H1 (cell line): ENCODE measurements at regions not wholly inside any gene's neighbourhood (a gene's known extent, or its start where the extent isn't known, plus 50 kb on each side); places are given as distances from the start of the nearest gene placed in this dataset.
"Not testable (repeated sequence)": the region's sequence is repeated elsewhere in the genome, so short reads cannot be mapped to it uniquely, and the experiment has no call there.

ENCODE experiments used
- CTCF ChIA-PET: fragments of 300-600 bp; sonication (Branson Sonifier 250); formaldehyde crosslinking; loops from one replicate; lab custom pipeline; 2021; ENCODE audit not compliant: partially characterized antibody; lab: Charles Lee
- POLR2A ChIA-PET: fragments of 300-600 bp; sonication (Branson Sonifier 250); formaldehyde crosslinking; loops from one replicate; lab custom pipeline; 2021; ENCODE audit warnings: inconsistent platforms; ENCODE audit not compliant: partially characterized antibody; lab: Charles Lee
- DNase-seq, 2 experiments: peaks; one replicate each; pipeline versions ENCODE4 v3.0.0 to v3.0.0-alpha.2; 2010 to 2022; ENCODE audit warnings: low spot score in 2 of 2, low read depth in 1 of 2, mixed read lengths in 1 of 2
- FAIRE-seq: peaks from 2 replicates; lab custom pipeline; 2011; peaks lifted over from hg19 to GRCh38; lab: Jason Lieb, UNC
- H2AFZ ChIP-seq: 2 replicates; pipeline ENCODE4 v1.8.1; 2012; ENCODE audit warnings: low read length, inconsistent platforms
- H2AK5ac ChIP-seq: 2 replicates; pipeline ENCODE4 v1.6.1; 2013; ENCODE audit warnings: low read depth, low read length
- H2BK120ac ChIP-seq: replicated peaks from 2 replicates; pipeline ENCODE3; 2013; ENCODE audit warnings: low read depth, low read length, inconsistent platforms
- H2BK12ac ChIP-seq: 2 replicates; pipeline ENCODE4 v1.6.1; 2013; ENCODE audit warnings: low read depth, low read length
- H2BK15ac ChIP-seq: 2 replicates; pipeline ENCODE4 v1.6.1; 2013; ENCODE audit warnings: low read length
- H2BK20ac ChIP-seq: 2 replicates; pipeline ENCODE4 v1.6.1; 2013; ENCODE audit warnings: low read length
- H2BK5ac ChIP-seq: 2 replicates; pipeline ENCODE4 v1.6.1; 2013; ENCODE audit warnings: low read depth, low read length
- H3K14ac ChIP-seq: 2 replicates; pipeline ENCODE4 v1.6.1; 2013; ENCODE audit warnings: inconsistent platforms; ENCODE audit not compliant: insufficient read length
- H3K18ac ChIP-seq: 2 replicates; pipeline ENCODE4 v1.6.1; 2013; ENCODE audit warnings: low read length; ENCODE audit errors: extremely low read depth
- H3K23ac ChIP-seq: 2 replicates; pipeline ENCODE4 v1.6.1; 2013; ENCODE audit warnings: inconsistent platforms; ENCODE audit not compliant: insufficient read length
- H3K23me2 ChIP-seq: 2 replicates; pipeline ENCODE4 v1.6.1; 2013; ENCODE audit warnings: low read depth, low read length
- H3K27ac ChIP-seq: 2 replicates; pipeline ENCODE4 v1.6.1; 2011; ENCODE audit warnings: low read depth, low read length, inconsistent platforms
- H3K27me3 ChIP-seq, 4 experiments: replicated peaks in 1 of 4; 1 replicate in 1 of 4; 2 replicates in 3 of 4; pipeline versions ENCODE4 v1.6.1 to v1.8.1; 2011 to 2013; ENCODE audit warnings: low read length in 3 of 4, mild to moderate bottlenecking in 3 of 4, inconsistent platforms in 2 of 4, mixed read lengths in 2 of 4, moderate library complexity in 1 of 4; ENCODE audit not compliant: control insufficient read depth in 3 of 4, insufficient read depth in 3 of 4; ENCODE audit errors: extremely low read depth in 1 of 4
- H3K36me3 ChIP-seq, 4 experiments: 2 replicates each; pipeline versions ENCODE4 v1.6.1 to v1.8.1; 2011 to 2013; ENCODE audit warnings: mild to moderate bottlenecking in 4 of 4, low read length in 3 of 4, moderate library complexity in 2 of 4, control low read depth in 1 of 4, inconsistent platforms in 1 of 4; ENCODE audit not compliant: insufficient read depth in 4 of 4, control insufficient read depth in 2 of 4
- H3K4ac ChIP-seq: replicated peaks from 2 replicates; pipeline ENCODE3; 2013; ENCODE audit warnings: low read length, low read depth, mixed read lengths, inconsistent platforms; ENCODE audit not compliant: insufficient read length
- H3K4me1 ChIP-seq, 4 experiments: replicated peaks in 1 of 4; 1 replicate in 1 of 4; 2 replicates in 3 of 4; pipeline versions ENCODE4 v1.6.1 to v1.8.1; 2011 to 2013; ENCODE audit warnings: low read length in 3 of 4, inconsistent platforms in 2 of 4, mixed read lengths in 1 of 4; ENCODE audit not compliant: insufficient read depth in 4 of 4, control insufficient read depth in 3 of 4
- H3K4me2 ChIP-seq, 2 experiments: 2 replicates each; pipeline versions ENCODE4 v1.6.1 to v1.8.1; 2011 to 2013; ENCODE audit warnings: low read depth in 2 of 2, low read length in 2 of 2, control low read depth in 1 of 2, inconsistent platforms in 1 of 2, mild to moderate bottlenecking in 1 of 2; ENCODE audit not compliant: insufficient read depth in 1 of 2
- H3K4me3 ChIP-seq, 4 experiments: fragments of 200-600, 300-600 bp in 1 of 4; sonication (generic), shearing (Covaris generic), sonication (Bioruptor Twin) in 1 of 4; 2 replicates each; pipeline versions ENCODE4 v1.5.1 to v1.8.1; 2011 to 2016; ENCODE audit warnings: low read length in 4 of 4, low read depth in 3 of 4, control low read depth in 2 of 4, inconsistent platforms in 2 of 4, mild to moderate bottlenecking in 2 of 4, mixed read lengths in 1 of 4, moderate library complexity in 1 of 4; ENCODE audit not compliant: insufficient read depth in 2 of 4; ENCODE audit errors: extremely low read depth in 1 of 4
- H3K56ac ChIP-seq: replicated peaks from 2 replicates; pipeline ENCODE3; 2013; ENCODE audit warnings: low read depth, mild to moderate bottlenecking, mixed read lengths, low read length, inconsistent platforms; ENCODE audit not compliant: insufficient read length
- H3K79me1 ChIP-seq: 2 replicates; pipeline ENCODE4 v1.6.1; 2013; ENCODE audit warnings: low read depth, low read length, control low read depth
- H3K79me2 ChIP-seq, 2 experiments: 2 replicates each; pipeline versions ENCODE4 v1.6.1 to v1.8.1; 2012 to 2013; ENCODE audit warnings: low read length in 2 of 2, mild to moderate bottlenecking in 2 of 2, inconsistent platforms in 1 of 2; ENCODE audit not compliant: insufficient read depth in 2 of 2, control insufficient read depth in 1 of 2
- H3K9ac ChIP-seq, 4 experiments: replicated peaks in 1 of 4; 1 replicate in 1 of 4; 2 replicates in 3 of 4; pipeline versions ENCODE4 v1.6.1 to v1.8.1; 2011 to 2013; ENCODE audit warnings: low read depth in 3 of 4, low read length in 3 of 4, control low read depth in 2 of 4, mild to moderate bottlenecking in 2 of 4, moderate library complexity in 2 of 4, inconsistent platforms in 1 of 4; ENCODE audit errors: extremely low read depth in 1 of 4
- H3K9me3 ChIP-seq, 2 experiments: 2 replicates each; pipeline versions ENCODE4 v1.6.1 to v1.8.1; 2012 to 2013; ENCODE audit warnings: mild to moderate bottlenecking in 2 of 2, moderate library complexity in 2 of 2, control low read depth in 1 of 2, inconsistent platforms in 1 of 2, low read depth in 1 of 2, low read length in 1 of 2, mixed read lengths in 1 of 2; ENCODE audit not compliant: insufficient read depth in 2 of 2
- H4K20me1 ChIP-seq, 2 experiments: replicated peaks in 1 of 2; 2 replicates each; pipeline versions ENCODE3 to v1.8.1; 2011 to 2013; ENCODE audit warnings: inconsistent platforms in 2 of 2, low read length in 2 of 2, mild to moderate bottlenecking in 1 of 2; ENCODE audit not compliant: insufficient read depth in 2 of 2, control insufficient read depth in 1 of 2
- H4K5ac ChIP-seq: 2 replicates; pipeline ENCODE4 v1.6.1; 2013; ENCODE audit warnings: low read length, low read depth, mixed read lengths, inconsistent platforms; ENCODE audit not compliant: insufficient read length
- H4K8ac ChIP-seq: 2 replicates; pipeline ENCODE4 v1.8.0; 2013; ENCODE audit warnings: mild to moderate bottlenecking, moderate library complexity, low read length, inconsistent platforms; ENCODE audit not compliant: insufficient read depth; ENCODE audit errors: extremely low read depth
- H4K91ac ChIP-seq: replicated peaks from 2 replicates; pipeline ENCODE3; 2013; ENCODE audit warnings: low read length, mixed read lengths, inconsistent platforms; ENCODE audit not compliant: insufficient read length
- WGBS, 2 experiments: shearing (Covaris generic) in 1 of 2; methylation state at CpG; one replicate each; pipeline versions ENCODE4 v1.1.6 to v1.1.7; 2013 to 2015; ENCODE audit warnings: low lambda C conversion rate in 2 of 2, mixed read lengths in 2 of 2, inconsistent platforms in 1 of 2, low coverage in 1 of 2, missing lambda C conversion rate in 1 of 2; ENCODE audit not compliant: insufficient replicate concordance in 2 of 2, insufficient coverage in 1 of 2, insufficient read length in 1 of 2; ENCODE audit errors: extremely low coverage in 1 of 2, missing lambda C conversion rate in 1 of 2; 5-methylcytosine and 5-hydroxymethylcytosine counted together

DNA sequence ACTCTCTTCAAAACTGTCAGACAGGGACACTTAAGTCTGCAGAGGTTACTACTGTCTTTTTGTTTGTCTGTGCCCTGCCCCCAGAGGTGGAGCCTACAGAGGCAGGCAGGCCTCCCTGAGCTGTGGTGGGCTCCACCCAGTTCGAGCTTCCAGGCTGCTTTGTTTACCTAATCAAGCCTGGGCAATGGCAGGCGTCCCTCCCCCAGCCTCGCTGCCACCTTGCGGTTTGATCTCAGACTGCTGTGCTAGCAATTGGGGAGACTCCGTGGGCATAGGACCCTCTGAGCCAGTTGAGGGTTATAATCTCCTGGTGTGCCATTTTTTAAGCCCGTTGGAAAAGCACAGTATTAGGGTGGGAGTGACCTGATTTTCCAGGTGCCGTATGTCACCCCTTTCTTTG, 253.7 kb downstream of the TMEM161B start:
- H3K79me1 ChIP-seq, H3K36me3 ChIP-seq, H3K23ac ChIP-seq, H3K27me3 ChIP-seq, H4K20me1 ChIP-seq, H3K79me2 ChIP-seq, H3K4ac ChIP-seq, H3K56ac ChIP-seq, H2AFZ ChIP-seq, H3K18ac ChIP-seq, H3K23me2 ChIP-seq, CTCF ChIA-PET, H4K5ac ChIP-seq, H3K27ac ChIP-seq, H3K9me3 ChIP-seq, DNase-seq, H3K4me3 ChIP-seq, H2BK5ac ChIP-seq, H3K4me1 ChIP-seq, H2BK15ac ChIP-seq, H3K14ac ChIP-seq, H2BK120ac ChIP-seq, H3K4me2 ChIP-seq, FAIRE-seq, H2BK20ac ChIP-seq, H2AK5ac ChIP-seq, H3K9ac ChIP-seq, H4K8ac ChIP-seq, H2BK12ac ChIP-seq, H4K91ac ChIP-seq: not testable (repeated sequence)
- WGBS, 2 experiments, result 79% methylated on average over 7 of the region's 7 CpGs; no CpG with 5 or more reads in 1 of the 2 experiments
- POLR2A ChIA-PET, result interaction anchor here (0.7 kb wide), 1 partner anchor 8 kb away, joined by 3 read pairs; no protein-coding TSS in a partner anchor
